ENCODE measurements at regions not wholly inside any gene's neighbourhood (a gene's known extent, or its start where the extent isn't known, plus 50 kb on each side); places are given as distances from the start of the nearest gene placed in this dataset.

- intact Hi-C loops (cut with micrococcal nuclease) = no loop called here
- Mint-ChIP-seq H3K27ac (no peak overlapping the region), H3K4me1 (peaks cover 3% of the 10 kb centered on the region), H3K27me3 (ENCODE audit: low read depth in 3 of 3) (peaks cover 0 to 3% (median 2%) of the 10 kb centered on the region in 3 donors), H3K36me3 (no peaks in the 10 kb centered on the region), H3K9me3 (peaks cover 0 to 8% (median 2%) of the 10 kb centered on the region in 7 donors), H3K4me3 (no peak overlapping the region)
- Histone ChIP-seq H3K27ac (ENCODE audit: low read depth in 1 of 2, low read length in 2 of 2) (no peak overlapping the region), H3K9ac (ENCODE audit: insufficient read depth, low read length, poor library complexity, severe bottlenecking) (no peak overlapping the region), H3K9me3 (replicated peaks in 1 of 2; ENCODE audit: control insufficient read depth in 1 of 2, insufficient read depth in 1 of 2, low read length in 2 of 2) (no peaks in the 10 kb centered on the region), H3K36me3 (replicated peaks in 1 of 2; ENCODE audit: control insufficient read depth in 1 of 2, insufficient read depth in 2 of 2, low read length in 2 of 2) (no peaks in the 10 kb centered on the region), H4K20me1 (ENCODE audit: insufficient read depth, low read length) (no peaks in the 10 kb centered on the region), H3K4me1 (ENCODE audit: control insufficient read depth in 1 of 2, insufficient read depth in 2 of 2, low read length in 2 of 2) (no peaks in the 10 kb centered on the region), H3K79me2 (ENCODE audit: insufficient read depth, low read length) (no peaks in the 10 kb centered on the region), H3K4me3 (replicated peaks in 1 of 3; ENCODE audit: low read depth in 2 of 3, low read length in 3 of 3) (no peak overlapping the region), H2AFZ (ENCODE audit: insufficient read depth, low read depth, low read length, poor library complexity, severe bottlenecking) (no peak overlapping the region), H3K4me2 (replicated peaks; ENCODE audit: extremely low read depth, low read length, poor library complexity, severe bottlenecking) (no peak overlapping the region), H3K27me3 (ENCODE audit: control insufficient read depth in 2 of 2, insufficient read depth in 2 of 2, low read length in 2 of 2) (no peaks in the 10 kb centered on the region)
- TF ChIP-seq, protein P1, sequence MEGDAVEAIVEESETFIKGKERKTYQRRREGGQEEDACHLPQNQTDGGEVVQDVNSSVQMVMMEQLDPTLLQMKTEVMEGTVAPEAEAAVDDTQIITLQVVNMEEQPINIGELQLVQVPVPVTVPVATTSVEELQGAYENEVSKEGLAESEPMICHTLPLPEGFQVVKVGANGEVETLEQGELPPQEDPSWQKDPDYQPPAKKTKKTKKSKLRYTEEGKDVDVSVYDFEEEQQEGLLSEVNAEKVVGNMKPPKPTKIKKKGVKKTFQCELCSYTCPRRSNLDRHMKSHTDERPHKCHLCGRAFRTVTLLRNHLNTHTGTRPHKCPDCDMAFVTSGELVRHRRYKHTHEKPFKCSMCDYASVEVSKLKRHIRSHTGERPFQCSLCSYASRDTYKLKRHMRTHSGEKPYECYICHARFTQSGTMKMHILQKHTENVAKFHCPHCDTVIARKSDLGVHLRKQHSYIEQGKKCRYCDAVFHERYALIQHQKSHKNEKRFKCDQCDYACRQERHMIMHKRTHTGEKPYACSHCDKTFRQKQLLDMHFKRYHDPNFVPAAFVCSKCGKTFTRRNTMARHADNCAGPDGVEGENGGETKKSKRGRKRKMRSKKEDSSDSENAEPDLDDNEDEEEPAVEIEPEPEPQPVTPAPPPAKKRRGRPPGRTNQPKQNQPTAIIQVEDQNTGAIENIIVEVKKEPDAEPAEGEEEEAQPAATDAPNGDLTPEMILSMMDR (IDR thresholded peaks at IDR 0.05) = no peak
- WGBS (ENCODE audit: insufficient coverage) = 95% methylated on average over 3 of the region's 8 CpGs
- no peak for DNase-seq
These were observed 410.2 kb downstream of the ACTL7B start for GRCh38 chr9:108445431-108446071.

DNA sequence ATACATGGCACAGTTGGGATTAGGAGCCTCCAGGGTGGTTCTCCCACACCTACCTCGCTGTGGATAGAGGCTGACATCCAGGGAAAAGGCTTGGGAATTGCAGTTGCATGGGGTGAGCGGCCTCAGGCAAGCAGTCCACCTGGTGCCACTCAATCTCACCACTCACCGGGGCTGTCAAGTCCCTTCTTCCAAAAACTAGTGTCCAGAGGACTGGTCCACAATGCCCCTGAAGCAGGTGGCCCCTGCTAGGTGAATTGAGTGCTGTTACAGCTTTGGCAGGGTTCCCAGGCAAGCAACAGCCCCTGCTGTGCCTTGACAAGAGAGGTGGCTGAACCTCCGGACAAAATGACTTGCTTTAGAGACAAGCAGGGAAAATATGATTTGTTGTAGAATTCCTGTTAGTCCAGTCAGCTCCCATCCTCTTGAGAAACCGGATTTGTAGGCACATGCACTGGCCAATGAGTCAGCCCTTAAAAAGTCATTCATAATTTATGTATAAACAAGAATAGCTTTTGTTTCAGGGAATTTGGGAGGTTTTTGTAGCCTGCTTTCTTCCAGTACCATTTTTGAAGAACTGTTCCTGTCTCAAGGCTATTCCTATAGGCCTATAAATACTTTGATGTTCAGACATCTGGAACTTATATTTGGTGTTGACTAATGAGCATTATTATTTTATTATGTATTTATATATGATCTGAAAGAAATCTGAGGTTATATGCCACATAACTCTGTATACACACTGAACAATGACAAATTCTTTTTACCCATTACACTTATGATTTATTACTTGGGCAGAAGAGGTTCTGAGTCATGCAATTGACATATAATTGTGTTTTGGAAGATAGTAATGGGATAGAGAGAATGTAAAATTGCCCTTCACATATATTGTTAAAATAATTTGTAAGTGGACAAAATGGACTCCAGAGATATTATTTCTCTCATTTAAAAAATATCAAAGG is 411.1 kb downstream of the ACTL7B start:
- Mint-ChIP-seq H3K27me3 (ENCODE audit: low read depth in 3 of 3) (peaks cover 0 to 1% (median 0%) of the 10 kb centered on the region in 3 donors), H3K4me3 (no peak overlapping the region), H3K27ac (no peak overlapping the region), H3K36me3 (no peaks in the 10 kb centered on the region), H3K4me1 (peaks cover 3% of the 10 kb centered on the region), H3K9me3 (peaks cover 0 to 4% (median 1%) of the 10 kb centered on the region in 7 donors)
- no peak for DNase-seq
- no peak overlapping the region for H3K4me3 ChIP-seq (replicated peaks in 1 of 3; ENCODE audit: low read depth in 2 of 3, low read length in 3 of 3)
- H3K9ac ChIP-seq (ENCODE audit: insufficient read depth, low read length, poor library complexity, severe bottlenecking) = no peak overlapping the region
- no peaks in the 10 kb centered on the region for H3K9me3 ChIP-seq (replicated peaks in 1 of 2; ENCODE audit: control insufficient read depth in 1 of 2, insufficient read depth in 1 of 2, low read length in 2 of 2)
- H3K36me3 ChIP-seq (replicated peaks in 1 of 2; ENCODE audit: control insufficient read depth in 1 of 2, insufficient read depth in 2 of 2, low read length in 2 of 2) = no peaks in the 10 kb centered on the region
- no peaks in the 10 kb centered on the region for H4K20me1 ChIP-seq (ENCODE audit: insufficient read depth, low read length)
- intact Hi-C loops (cut with micrococcal nuclease) = no loop called here
- H2AFZ ChIP-seq (ENCODE audit: insufficient read depth, low read depth, low read length, poor library complexity, severe bottlenecking) = no peak overlapping the region
- no peaks in the 10 kb centered on the region for H3K4me1 ChIP-seq (ENCODE audit: control insufficient read depth in 1 of 2, insufficient read depth in 2 of 2, low read length in 2 of 2)
- no peak overlapping the region for H3K27ac ChIP-seq (ENCODE audit: low read depth in 1 of 2, low read length in 2 of 2)
- H3K4me2 ChIP-seq (replicated peaks; ENCODE audit: extremely low read depth, low read length, poor library complexity, severe bottlenecking) = no peak overlapping the region
- WGBS (ENCODE audit: insufficient coverage) = 100% methylated on average over 1 of the region's 5 CpGs
- TF ChIP-seq, protein P1 (IDR thresholded peaks at IDR 0.05) = no peak
- no peaks in the 10 kb centered on the region for H3K27me3 ChIP-seq (ENCODE audit: control insufficient read depth in 2 of 2, insufficient read depth in 2 of 2, low read length in 2 of 2)
- no peaks in the 10 kb centered on the region for H3K79me2 ChIP-seq (ENCODE audit: insufficient read depth, low read length)

Data from CD14-positive monocyte (primary cell).